GM19328 (cell line): ENCODE measurements at regions not wholly inside any gene's neighbourhood (a gene's known extent, or its start where the extent isn't known, plus 50 kb on each side); places are given as distances from the start of the nearest gene placed in this dataset.
"Not testable (repeated sequence)": the region's sequence is repeated elsewhere in the genome, so short reads cannot be mapped to it uniquely, and the experiment has no call there.

Source experiments
- ATAC-seq: cut with Tn5 transposase; IDR thresholded peaks from one replicate; pipeline ENCODE4 v1.9.1; 2021; ENCODE audit warnings: mild to moderate bottlenecking, moderate library complexity; ENCODE audit not compliant: unreplicated experiment

DNA sequence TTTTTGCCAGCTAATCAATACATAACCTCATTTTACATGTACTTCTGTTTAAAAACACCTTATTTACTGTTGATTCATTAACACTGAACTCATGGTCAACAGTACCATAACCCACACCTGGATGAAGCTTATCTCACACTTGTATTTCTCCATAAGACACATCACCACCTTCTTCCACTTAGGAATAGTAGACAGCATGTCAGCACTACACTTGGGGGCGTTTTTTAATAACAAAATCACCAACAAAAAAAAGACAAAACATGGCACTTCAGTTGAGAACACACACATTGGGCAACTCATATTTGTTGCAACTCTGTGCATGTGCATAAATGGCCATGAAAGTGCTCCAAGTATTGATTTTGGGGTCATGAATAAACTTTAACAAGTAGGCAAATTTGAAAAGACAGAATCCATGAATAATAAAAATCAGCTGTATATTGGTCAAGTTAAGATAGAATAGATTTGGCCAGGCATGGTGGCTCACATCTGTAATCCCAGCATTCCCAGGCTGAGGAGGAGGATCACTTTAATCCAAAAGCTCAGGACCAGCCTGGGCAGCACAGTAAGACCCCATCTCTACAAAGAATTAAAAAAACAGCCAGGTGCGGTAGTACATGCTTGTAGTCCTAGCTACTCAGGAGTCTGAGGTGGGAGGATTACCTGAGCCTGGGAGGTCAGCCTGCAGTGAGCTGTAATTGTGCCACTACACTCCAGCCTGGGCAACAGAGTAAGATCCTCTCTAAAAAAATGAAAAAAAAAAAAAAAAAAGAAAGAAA, 84.4 kb upstream of the SRD5A2 start:
- ATAC-seq, result no peak

DNA sequence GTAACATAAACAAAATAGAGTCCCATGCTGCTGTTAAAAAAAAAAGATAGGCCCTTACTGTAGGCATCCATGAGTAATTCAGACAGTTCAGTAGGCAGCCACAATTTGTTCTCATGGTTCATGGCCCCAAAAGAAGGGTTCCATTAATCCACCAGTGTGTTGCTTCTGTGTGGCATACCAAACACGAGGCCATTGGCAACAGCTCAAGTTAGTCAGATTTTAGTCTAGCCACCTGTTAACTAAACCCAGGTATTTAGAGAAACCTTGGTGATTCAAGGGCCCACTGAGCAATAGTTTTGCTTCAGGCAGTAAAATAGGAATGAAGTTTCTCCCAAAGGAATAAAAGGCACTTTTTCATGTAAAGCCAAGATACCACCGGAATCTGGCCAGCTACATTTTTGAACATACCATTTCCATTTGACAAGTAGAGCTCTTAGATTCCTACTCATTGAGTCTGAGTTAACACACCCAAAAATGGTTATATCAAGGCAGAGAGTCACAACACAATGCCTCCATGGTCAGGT, 80.1 kb upstream of the SRD5A2 start:
- ATAC-seq, result no peak

DNA sequence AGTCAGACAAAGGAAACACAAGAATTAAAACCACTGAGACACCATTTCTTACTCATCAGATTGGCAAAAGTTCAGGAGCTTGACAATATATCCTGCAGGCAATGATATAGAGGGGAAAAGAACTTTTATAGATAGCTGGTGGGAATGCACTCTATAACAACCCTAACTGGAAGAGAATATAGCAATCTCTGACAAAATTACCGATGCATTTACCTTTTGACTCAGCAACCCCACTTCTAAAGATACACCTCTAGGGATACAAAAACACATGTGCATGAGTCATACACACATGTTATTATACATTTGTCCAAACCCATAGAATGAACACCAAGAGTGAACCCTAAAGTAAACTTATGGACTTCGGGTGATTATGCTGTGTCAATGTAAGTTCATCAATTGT, 79.4 kb upstream of the SRD5A2 start:
- ATAC-seq, result no peak

DNA sequence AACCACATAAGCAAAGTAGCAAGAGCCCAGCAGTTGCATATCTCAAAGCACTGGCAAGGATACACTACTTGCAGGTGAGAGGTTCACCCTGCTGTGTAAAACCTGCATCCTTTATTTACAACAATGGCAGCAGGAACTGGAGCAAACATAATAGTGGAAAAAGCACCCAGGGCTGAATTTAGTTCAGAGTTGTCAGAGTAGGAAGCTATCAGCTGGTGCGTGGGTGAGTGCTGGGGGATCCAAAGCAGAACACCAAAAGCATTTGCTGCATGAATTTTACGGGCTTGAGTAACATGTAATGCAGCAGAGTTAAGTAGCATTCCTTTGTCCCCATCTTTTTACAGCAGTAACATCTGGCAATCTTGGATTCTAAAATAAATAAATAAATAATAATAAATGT, 73.5 kb upstream of the SRD5A2 start:
- no peak for ATAC-seq

- no peak for ATAC-seq
Observed at GRCh38 chr2:31651736-31652135, 71.0 kb upstream of the SRD5A2 start.

DNA sequence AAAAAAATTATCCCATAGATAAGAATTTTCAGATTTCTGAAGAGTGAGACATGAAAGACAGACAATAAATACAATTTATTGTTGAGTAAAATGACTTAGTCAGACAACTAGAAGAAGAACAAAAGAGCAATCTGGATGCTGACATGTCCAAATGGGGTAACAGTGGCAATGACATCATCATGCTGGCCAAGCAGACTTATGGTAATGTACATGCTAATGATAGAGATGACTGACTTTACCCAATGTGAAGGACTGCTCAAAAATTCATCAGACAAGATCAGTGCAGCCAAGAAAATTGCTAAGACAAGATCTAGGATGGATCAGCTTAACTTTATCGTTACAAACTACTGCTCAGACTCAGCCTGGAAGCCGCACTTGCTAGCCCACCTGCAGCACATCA, 70.5 kb upstream of the SRD5A2 start:
- ATAC-seq, result no peak

GRCh38 chr2:31644551-31644950, 63.8 kb upstream of the SRD5A2 start:
- ATAC-seq, result no peak

DNA sequence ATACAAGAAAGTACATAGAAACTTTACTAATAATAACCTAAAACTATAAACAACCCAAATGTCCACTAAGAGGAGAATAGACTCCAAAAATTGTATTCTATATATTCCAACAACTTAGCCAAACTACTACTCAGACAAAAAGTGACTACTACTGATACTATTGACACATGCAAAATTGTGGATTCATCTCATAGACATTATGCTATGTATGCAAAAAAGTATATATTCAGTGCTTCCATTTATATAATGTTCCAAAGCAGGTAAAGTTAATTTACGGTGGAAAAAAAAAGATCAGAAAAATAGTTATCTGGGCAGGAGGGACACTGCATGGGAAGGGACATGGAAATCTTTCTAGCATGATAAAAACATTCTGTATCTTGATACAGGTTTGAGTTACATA, 62.0 kb upstream of the SRD5A2 start:
- ATAC-seq, result no peak

DNA sequence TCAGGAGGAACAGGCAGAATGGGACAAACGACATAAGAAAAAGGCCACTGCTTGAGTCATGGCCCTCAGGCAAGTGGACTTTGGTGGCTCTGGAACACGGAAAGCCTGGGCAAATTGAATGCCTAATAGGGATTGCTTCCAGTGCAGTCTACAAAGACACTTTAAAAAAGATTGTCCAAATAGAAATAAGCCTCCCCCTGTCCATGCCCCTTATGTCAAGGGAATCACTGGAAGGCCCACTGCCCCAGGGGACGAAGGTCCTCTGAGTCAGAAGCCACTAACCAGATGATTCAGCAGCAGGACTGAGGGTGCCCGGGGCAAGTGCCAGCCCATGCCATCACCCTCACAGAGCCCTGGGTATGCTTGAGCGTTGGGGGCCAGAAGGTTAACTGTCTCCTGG, 51.5 kb upstream of the SRD5A2 start:
- ATAC-seq, result not testable (repeated sequence)
